ENCODE measurements at regions not wholly inside any gene's neighbourhood (a gene's known extent, or its start where the extent isn't known, plus 50 kb on each side); places are given as distances from the start of the nearest gene placed in this dataset.

DNA sequence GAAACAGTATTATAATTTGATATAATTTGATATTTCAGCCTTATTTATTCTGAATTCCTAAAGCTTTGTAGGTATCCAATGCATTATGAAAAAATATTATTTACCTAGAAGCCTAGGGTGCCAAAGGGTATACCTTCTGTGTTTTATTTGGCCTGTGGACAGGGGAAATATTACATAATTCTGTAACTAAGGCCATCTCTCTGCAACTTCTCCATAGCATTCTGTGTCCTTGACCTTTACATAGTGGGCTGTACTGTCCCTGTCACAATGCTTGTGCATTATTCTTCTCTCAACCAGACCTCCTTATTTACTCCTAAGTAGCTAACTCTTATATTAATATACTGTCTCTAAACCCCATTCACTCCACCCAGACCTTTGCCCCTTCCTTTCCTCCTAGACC, 57.0 kb upstream of the RANBP6 start:
- TF ChIP-seq EZH2 (IDR thresholded peaks at IDR 0.05; ENCODE audit: borderline replicate concordance) = no peak
- TF ChIP-seq CTCF (IDR thresholded peaks at IDR 0.05; ENCODE audit: poor library complexity) = no peak

Measured in hepatocyte (in vitro differentiated cells).